ENCODE measurements at regions not wholly inside any gene's neighbourhood (a gene's known extent, or its start where the extent isn't known, plus 50 kb on each side); places are given as distances from the start of the nearest gene placed in this dataset.

GRCh38 chr14:29311983-29312382 lies 545.4 kb downstream of the FOXG1 start:
- no peak overlapping the region for H3K4me3 ChIP-seq (ENCODE audit: low read depth, low read length)
- TF ChIP-seq CTCF (IDR thresholded peaks at IDR 0.05; ENCODE audit: insufficient read depth, low read length, poor library complexity, severe bottlenecking), result no peak
- DNase-seq (ENCODE audit: low read depth), result no peak
- H3K27me3 ChIP-seq (ENCODE audit: control insufficient read depth, insufficient read depth, low read length), result no peaks in the 10 kb centered on the region
- no peaks in the 10 kb centered on the region for H3K36me3 ChIP-seq (ENCODE audit: control insufficient read depth, insufficient read depth, low read length)

GRCh38 chr14:29316936-29317335 lies 550.3 kb downstream of the FOXG1 start:
- H3K27me3 ChIP-seq (ENCODE audit: control insufficient read depth, insufficient read depth, low read length), result no peaks in the 10 kb centered on the region
- DNase-seq (ENCODE audit: low read depth), result no peak
- TF ChIP-seq CTCF (IDR thresholded peaks at IDR 0.05; ENCODE audit: insufficient read depth, low read length, poor library complexity, severe bottlenecking), result no peak
- no peak overlapping the region for H3K4me3 ChIP-seq (ENCODE audit: low read depth, low read length)
- H3K36me3 ChIP-seq (ENCODE audit: control insufficient read depth, insufficient read depth, low read length), result no peaks in the 10 kb centered on the region

- Histone ChIP-seq H3K27me3 (ENCODE audit: control insufficient read depth, insufficient read depth, low read length) (no peaks in the 10 kb centered on the region), H3K36me3 (ENCODE audit: control insufficient read depth, insufficient read depth, low read length) (no peaks in the 10 kb centered on the region), H3K4me3 (ENCODE audit: low read depth, low read length) (no peak overlapping the region)
- DNase-seq (ENCODE audit: low read depth), result no peak
- TF ChIP-seq CTCF (IDR thresholded peaks at IDR 0.05; ENCODE audit: insufficient read depth, low read length, poor library complexity, severe bottlenecking), result no peak
Measured at GRCh38 chr14:29317423-29317822, 550.8 kb downstream of the FOXG1 start.

GRCh38 chr14:29320286-29320685 lies 553.7 kb downstream of the FOXG1 start:
- no peaks in the 10 kb centered on the region for H3K36me3 ChIP-seq (ENCODE audit: control insufficient read depth, insufficient read depth, low read length)
- DNase-seq (ENCODE audit: low read depth), result no peak
- H3K27me3 ChIP-seq (ENCODE audit: control insufficient read depth, insufficient read depth, low read length), result no peaks in the 10 kb centered on the region
- no peak overlapping the region for H3K4me3 ChIP-seq (ENCODE audit: low read depth, low read length)
- TF ChIP-seq CTCF (IDR thresholded peaks at IDR 0.05; ENCODE audit: insufficient read depth, low read length, poor library complexity, severe bottlenecking), result no peak

GRCh38 chr14:29321646-29322045 lies 555.1 kb downstream of the FOXG1 start:
- DNase-seq (ENCODE audit: low read depth), result no peak
- no peak for TF ChIP-seq CTCF (IDR thresholded peaks at IDR 0.05; ENCODE audit: insufficient read depth, low read length, poor library complexity, severe bottlenecking)
- no peaks in the 10 kb centered on the region for H3K36me3 ChIP-seq (ENCODE audit: control insufficient read depth, insufficient read depth, low read length)
- no peak overlapping the region for H3K4me3 ChIP-seq (ENCODE audit: low read depth, low read length)
- no peaks in the 10 kb centered on the region for H3K27me3 ChIP-seq (ENCODE audit: control insufficient read depth, insufficient read depth, low read length)

GRCh38 chr14:29339494-29340172 lies 573.0 kb downstream of the FOXG1 start:
- no peaks in the 10 kb centered on the region for H3K27me3 ChIP-seq (ENCODE audit: control insufficient read depth, insufficient read depth, low read length)
- H3K4me3 ChIP-seq (ENCODE audit: low read depth, low read length), result no peak overlapping the region
- peak; percentile 49 for DNase-seq (ENCODE audit: low read depth)
- no peak for TF ChIP-seq CTCF (IDR thresholded peaks at IDR 0.05; ENCODE audit: insufficient read depth, low read length, poor library complexity, severe bottlenecking)
- H3K36me3 ChIP-seq (ENCODE audit: control insufficient read depth, insufficient read depth, low read length), result no peaks in the 10 kb centered on the region
